ENCODE measurements at regions not wholly inside any gene's neighbourhood (a gene's known extent, or its start where the extent isn't known, plus 50 kb on each side); places are given as distances from the start of the nearest gene placed in this dataset.

- TF ChIP-seq POLR2A (IDR thresholded peaks at IDR 0.05) (no peak), CTCF (IDR thresholded peaks at IDR 0.05) (no peak)
Observed at GRCh38 chr2:128591022-128591860, 272.6 kb upstream of the HS6ST1 start.

Data from thyroid gland (tissue), 4 donors.